Nephron (organoid): ENCODE measurements at regions not wholly inside any gene's neighbourhood (a gene's known extent, or its start where the extent isn't known, plus 50 kb on each side); places are given as distances from the start of the nearest gene placed in this dataset.
A peak's percentile ranks its signal among the peaks of the same experiment; 100 is the strongest.

Experiments
- H3K27ac Mint-ChIP-seq, 3 experiments: 2 replicates each; pipeline ENCODE4 v1.8.0; 2020; ENCODE audit warnings: mixed read lengths in 3 of 3, mild to moderate bottlenecking in 2 of 3, moderate library complexity in 1 of 3
- H3K27me3 Mint-ChIP-seq: 2 replicates; pipeline ENCODE4 v1.8.0; 2021; ENCODE audit warnings: low read depth, mild to moderate bottlenecking, moderate library complexity, mixed read lengths
- H3K36me3 Mint-ChIP-seq: 2 replicates; pipeline ENCODE4 v1.8.0; 2020; ENCODE audit warnings: low read depth, mixed read lengths
- H3K4me1 Mint-ChIP-seq: 2 replicates; pipeline ENCODE4 v1.8.0; 2020; ENCODE audit warnings: mixed read lengths
- H3K4me3 Mint-ChIP-seq, 3 experiments: 2 replicates each; pipeline ENCODE4 v1.8.0; 2020; ENCODE audit warnings: mild to moderate bottlenecking in 3 of 3, mixed read lengths in 3 of 3, moderate library complexity in 2 of 3
- H3K9me3 Mint-ChIP-seq: 2 replicates; pipeline ENCODE4 v1.8.0; 2020; ENCODE audit warnings: mixed read lengths
- TF ChIP-seq, protein P1 (sequence below), 3 experiments: fragments of 200-600 bp; sonication (generic); IDR thresholded peaks; one replicate each; pipeline ENCODE4 v1.5.0; 2021; ENCODE audit warnings: antibody characterized with exemption in 3 of 3; ENCODE audit not compliant: unreplicated experiment in 3 of 3

DNA sequence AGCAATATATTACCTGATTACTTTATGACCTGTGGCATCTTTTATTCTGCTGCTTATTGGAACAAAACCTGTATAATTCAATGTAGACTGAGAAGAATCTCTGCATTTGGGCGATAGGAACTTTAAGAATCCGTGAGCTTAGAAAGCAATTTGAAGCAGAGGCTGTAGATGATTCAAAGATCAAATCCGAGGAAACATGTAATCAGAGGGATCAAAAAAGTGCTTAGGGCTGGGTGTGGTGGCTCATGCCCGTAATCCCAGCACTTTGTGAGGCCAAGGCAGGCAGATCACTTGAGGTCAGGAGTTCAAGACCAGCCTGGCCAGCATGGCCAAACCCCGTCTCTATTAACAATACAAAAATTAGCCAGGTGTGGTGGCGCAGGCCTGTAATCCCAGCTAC lies 198.4 kb downstream of the MTX2 start:
- Mint-ChIP-seq H3K4me3 (no peak overlapping the region), H3K36me3 (no peaks in the 10 kb centered on the region), H3K9me3 (no peaks in the 10 kb centered on the region), H3K4me1 (peaks cover 26% of the 10 kb centered on the region), H3K27me3 (peaks cover 4% of the 10 kb centered on the region), H3K27ac (peak overlapping the region; percentile 85 to 93 (median 92))
- TF ChIP-seq, protein P1, sequence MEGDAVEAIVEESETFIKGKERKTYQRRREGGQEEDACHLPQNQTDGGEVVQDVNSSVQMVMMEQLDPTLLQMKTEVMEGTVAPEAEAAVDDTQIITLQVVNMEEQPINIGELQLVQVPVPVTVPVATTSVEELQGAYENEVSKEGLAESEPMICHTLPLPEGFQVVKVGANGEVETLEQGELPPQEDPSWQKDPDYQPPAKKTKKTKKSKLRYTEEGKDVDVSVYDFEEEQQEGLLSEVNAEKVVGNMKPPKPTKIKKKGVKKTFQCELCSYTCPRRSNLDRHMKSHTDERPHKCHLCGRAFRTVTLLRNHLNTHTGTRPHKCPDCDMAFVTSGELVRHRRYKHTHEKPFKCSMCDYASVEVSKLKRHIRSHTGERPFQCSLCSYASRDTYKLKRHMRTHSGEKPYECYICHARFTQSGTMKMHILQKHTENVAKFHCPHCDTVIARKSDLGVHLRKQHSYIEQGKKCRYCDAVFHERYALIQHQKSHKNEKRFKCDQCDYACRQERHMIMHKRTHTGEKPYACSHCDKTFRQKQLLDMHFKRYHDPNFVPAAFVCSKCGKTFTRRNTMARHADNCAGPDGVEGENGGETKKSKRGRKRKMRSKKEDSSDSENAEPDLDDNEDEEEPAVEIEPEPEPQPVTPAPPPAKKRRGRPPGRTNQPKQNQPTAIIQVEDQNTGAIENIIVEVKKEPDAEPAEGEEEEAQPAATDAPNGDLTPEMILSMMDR (IDR thresholded peaks at IDR 0.05; ENCODE audit: unreplicated experiment in 3 of 3) = no peak

DNA sequence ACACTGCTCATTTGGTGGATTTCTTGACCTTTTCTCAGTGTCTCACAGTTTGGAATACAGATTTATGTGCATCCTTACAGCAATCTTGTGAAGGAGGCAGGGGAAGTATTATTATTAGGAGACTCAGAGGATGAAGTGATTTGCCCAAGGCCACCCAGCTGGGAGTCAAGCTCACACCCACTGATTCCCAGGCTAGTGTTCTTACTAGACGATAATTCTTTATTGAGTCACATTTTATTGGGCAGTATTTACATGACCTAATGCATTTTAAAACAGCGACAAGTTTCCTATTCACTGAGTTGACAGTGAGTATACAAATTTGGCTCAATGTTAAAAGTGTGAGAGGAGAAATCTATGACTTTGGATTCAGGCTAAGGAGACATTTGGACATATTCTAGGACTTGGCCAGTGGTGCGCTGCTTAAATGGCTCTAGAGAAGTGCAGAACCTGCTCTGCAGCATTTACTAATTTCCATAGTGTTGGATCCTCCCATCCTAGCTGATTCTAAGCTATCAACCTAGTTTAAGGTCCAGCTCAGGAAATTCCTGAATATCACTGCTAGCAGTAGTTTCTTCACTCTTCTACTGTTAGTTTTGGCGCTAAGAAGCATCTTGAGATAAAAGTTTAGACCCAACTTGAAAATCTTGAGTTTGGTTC lies 199.3 kb downstream of the MTX2 start:
- H3K4me1 Mint-ChIP-seq = peaks cover 30% of the 10 kb centered on the region
- H3K9me3 Mint-ChIP-seq = no peaks in the 10 kb centered on the region
- H3K27ac Mint-ChIP-seq = peak overlapping the region; percentile 9 to 93 (median 65)
- H3K4me3 Mint-ChIP-seq = no peak overlapping the region
- TF ChIP-seq, protein P1 (IDR thresholded peaks at IDR 0.05; ENCODE audit: unreplicated experiment in 3 of 3) = no peak
- H3K36me3 Mint-ChIP-seq = no peaks in the 10 kb centered on the region
- H3K27me3 Mint-ChIP-seq = peaks cover 4% of the 10 kb centered on the region

DNA sequence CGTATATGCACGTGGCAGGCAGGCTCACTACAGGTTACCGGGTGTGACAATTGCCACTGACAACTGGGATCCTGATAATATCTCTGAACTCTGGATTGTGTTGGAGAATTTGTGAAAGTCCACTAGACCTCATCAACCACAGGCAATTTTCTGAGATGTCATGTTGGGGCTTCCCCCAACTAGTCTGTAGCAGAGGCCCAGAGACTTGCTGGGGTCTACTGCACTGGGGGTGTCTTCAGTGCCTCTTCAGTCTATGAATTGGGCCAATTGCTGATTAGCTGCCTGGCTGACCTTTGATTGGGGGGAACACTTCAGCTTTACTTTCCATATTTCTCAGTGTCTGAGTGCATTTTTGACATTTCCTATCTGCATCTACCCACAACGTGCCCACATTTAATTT lies 201.5 kb downstream of the MTX2 start:
- no peaks in the 10 kb centered on the region for H3K9me3 Mint-ChIP-seq
- peaks cover 4% of the 10 kb centered on the region for H3K27me3 Mint-ChIP-seq
- TF ChIP-seq, protein P1 (IDR thresholded peaks at IDR 0.05; ENCODE audit: unreplicated experiment in 3 of 3) = no peak
- H3K36me3 Mint-ChIP-seq = no peaks in the 10 kb centered on the region
- no peak overlapping the region for H3K27ac Mint-ChIP-seq
- peaks cover 24% of the 10 kb centered on the region for H3K4me1 Mint-ChIP-seq
- no peak overlapping the region for H3K4me3 Mint-ChIP-seq

DNA sequence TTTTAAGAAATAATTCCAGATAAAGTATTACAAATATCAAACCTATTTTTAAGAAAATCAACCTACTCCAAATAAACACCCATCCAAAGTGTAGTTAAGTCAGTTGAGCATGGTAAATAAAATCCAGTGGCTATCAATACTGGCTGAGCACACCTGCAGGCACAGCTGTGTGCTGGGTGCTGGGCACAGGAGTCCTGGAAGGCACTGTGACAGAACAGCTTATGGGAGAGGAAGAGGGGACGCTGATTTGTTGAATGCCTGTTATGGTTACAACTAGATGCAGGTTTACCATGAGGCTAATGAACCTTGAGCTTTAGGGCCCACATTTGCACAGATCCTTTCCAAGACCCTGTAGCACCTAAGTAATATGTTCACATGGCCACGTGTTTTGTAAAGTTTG lies 202.7 kb downstream of the MTX2 start:
- Mint-ChIP-seq H3K4me1 (peaks cover 22% of the 10 kb centered on the region), H3K9me3 (no peaks in the 10 kb centered on the region), H3K4me3 (no peak overlapping the region), H3K27ac (peak overlapping the region in 1 of 3 experiments; percentile 21), H3K36me3 (no peaks in the 10 kb centered on the region), H3K27me3 (peaks cover 4% of the 10 kb centered on the region)
- TF ChIP-seq, protein P1 (IDR thresholded peaks at IDR 0.05; ENCODE audit: unreplicated experiment in 3 of 3) = no peak

DNA sequence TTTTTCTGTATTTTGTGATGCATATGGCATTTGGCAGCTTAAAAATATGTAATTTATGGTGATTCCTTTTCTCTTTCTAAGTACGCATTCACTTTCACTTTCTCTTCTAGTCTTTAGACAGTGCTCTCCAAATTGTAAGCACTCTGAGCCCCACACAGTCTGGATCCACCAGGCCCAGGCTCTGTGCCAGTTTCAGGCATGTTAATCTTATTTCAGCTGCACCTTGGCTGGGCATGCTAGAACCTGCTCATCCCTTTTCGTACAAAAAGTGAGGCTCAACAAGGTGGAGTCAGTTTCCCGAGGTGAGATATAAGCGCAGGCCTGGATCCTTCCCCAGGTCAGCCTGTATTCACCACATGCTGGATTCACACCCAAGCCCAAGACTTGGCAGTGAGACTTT lies 203.9 kb downstream of the MTX2 start:
- H3K4me1 Mint-ChIP-seq = peaks cover 14% of the 10 kb centered on the region
- peak overlapping the region in 1 of 3 experiments; percentile 8 for H3K4me3 Mint-ChIP-seq
- no peaks in the 10 kb centered on the region for H3K9me3 Mint-ChIP-seq
- H3K36me3 Mint-ChIP-seq = no peaks in the 10 kb centered on the region
- TF ChIP-seq, protein P1 (IDR thresholded peaks at IDR 0.05; ENCODE audit: unreplicated experiment in 3 of 3) = no peak
- peaks cover 4% of the 10 kb centered on the region for H3K27me3 Mint-ChIP-seq
- peak overlapping the region in 2 of 3 experiments; percentile 38 to 47 for H3K27ac Mint-ChIP-seq

DNA sequence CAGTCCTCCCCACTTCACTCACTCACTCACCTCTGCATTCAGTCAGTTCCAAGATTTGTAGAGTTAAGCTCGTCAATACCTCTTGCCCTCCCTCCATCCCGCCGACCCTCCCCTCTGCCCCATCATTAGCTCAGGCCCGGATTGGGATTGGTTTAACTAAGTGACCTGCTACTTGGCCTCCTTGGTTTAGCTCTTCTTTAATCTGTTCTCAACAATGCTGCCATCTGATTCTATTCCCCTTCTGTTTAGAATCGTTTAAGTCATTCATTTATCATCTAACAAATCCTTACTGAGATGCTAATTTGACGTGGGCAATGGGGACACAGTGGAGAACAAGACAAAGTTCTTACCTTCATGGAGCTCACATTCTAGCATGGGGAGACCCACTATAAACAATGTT lies 204.6 kb downstream of the MTX2 start:
- H3K27me3 Mint-ChIP-seq = peaks cover 4% of the 10 kb centered on the region
- H3K4me1 Mint-ChIP-seq = peaks cover 14% of the 10 kb centered on the region
- H3K27ac Mint-ChIP-seq = no peak overlapping the region
- H3K36me3 Mint-ChIP-seq = no peaks in the 10 kb centered on the region
- TF ChIP-seq, protein P1 (IDR thresholded peaks at IDR 0.05; ENCODE audit: unreplicated experiment in 3 of 3) = no peak
- no peaks in the 10 kb centered on the region for H3K9me3 Mint-ChIP-seq
- no peak overlapping the region for H3K4me3 Mint-ChIP-seq
